WI38 (cell line): ENCODE measurements at regions not wholly inside any gene's neighbourhood (a gene's known extent, or its start where the extent isn't known, plus 50 kb on each side); places are given as distances from the start of the nearest gene placed in this dataset.

Source experiments
- H3K4me3 ChIP-seq: 2 replicates; pipeline ENCODE4 v1.5.1; 2011; ENCODE audit warnings: low read depth, mild to moderate bottlenecking, control low read depth, low read length
- CTCF ChIP-seq: IDR thresholded peaks from 2 replicates; pipeline ENCODE4 v1.5.1; 2012; ENCODE audit warnings: low read depth, mild to moderate bottlenecking, control low read depth, low read length

GRCh38 chr1:82445827-82446226 lies 645.1 kb downstream of the ADGRL2 start:
- TF ChIP-seq CTCF = no peak

GRCh38 chr1:82445132-82445531 lies 644.4 kb downstream of the ADGRL2 start:
- no peak for TF ChIP-seq CTCF

More at GRCh38 chr1:82445827-82446226, 645.1 kb downstream of the ADGRL2 start:
- H3K4me3 ChIP-seq = no peak overlapping the region

GRCh38 chr1:82441402-82441801 lies 640.7 kb downstream of the ADGRL2 start:
- no peak for TF ChIP-seq CTCF

More at GRCh38 chr1:82445132-82445531, 644.4 kb downstream of the ADGRL2 start:
- H3K4me3 ChIP-seq = no peak overlapping the region

GRCh38 chr1:82423174-82423815 lies 622.6 kb downstream of the ADGRL2 start:
- no peak for TF ChIP-seq CTCF
- H3K4me3 ChIP-seq = no peak overlapping the region

More at GRCh38 chr1:82441402-82441801, 640.7 kb downstream of the ADGRL2 start:
- no peak overlapping the region for H3K4me3 ChIP-seq

GRCh38 chr1:82421782-82422181 lies 621.0 kb downstream of the ADGRL2 start:
- H3K4me3 ChIP-seq = no peak overlapping the region
- no peak for TF ChIP-seq CTCF

GRCh38 chr1:82420584-82420983 lies 619.9 kb downstream of the ADGRL2 start:
- H3K4me3 ChIP-seq = no peak overlapping the region
- TF ChIP-seq CTCF = no peak

- H3K4me3 ChIP-seq = no peak overlapping the region
- no peak for TF ChIP-seq CTCF
Measured at GRCh38 chr1:82411605-82412004, 610.9 kb downstream of the ADGRL2 start.
